IPS DF 6.9 (cell line): ENCODE measurements at regions not wholly inside any gene's neighbourhood (a gene's known extent, or its start where the extent isn't known, plus 50 kb on each side); places are given as distances from the start of the nearest gene placed in this dataset.

Experiments
- DNase-seq: peaks from one replicate; pipeline ENCODE4 v3.0.0-alpha.2; 2013; ENCODE audit warnings: low read depth, low spot score
- H3K27ac ChIP-seq: one replicate; pipeline ENCODE4 v1.5.1; 2013; ENCODE audit warnings: low read length, control low read depth
- H3K27me3 ChIP-seq: 2 replicates; pipeline ENCODE4 v1.6.1; 2013; ENCODE audit warnings: mild to moderate bottlenecking, low read length; ENCODE audit not compliant: control insufficient read depth, insufficient read depth
- H3K36me3 ChIP-seq: 2 replicates; pipeline ENCODE4 v1.6.1; 2013; ENCODE audit warnings: low read length; ENCODE audit not compliant: control insufficient read depth, insufficient read depth
- H3K4me1 ChIP-seq: 2 replicates; pipeline ENCODE4 v1.6.1; 2013; ENCODE audit warnings: low read length; ENCODE audit not compliant: control insufficient read depth, insufficient read depth
- H3K4me3 ChIP-seq: 2 replicates; pipeline ENCODE4 v1.5.1; 2013; ENCODE audit warnings: mild to moderate bottlenecking, low read length
- H3K9me3 ChIP-seq: 2 replicates; pipeline ENCODE4 v1.6.1; 2013; ENCODE audit warnings: low read length, inconsistent platforms; ENCODE audit not compliant: control insufficient read depth, insufficient read depth
- WGBS: extraction: QIAGEN DNeasy Blood & Tissue Kit; methylation state at CpG from one replicate; pipeline ENCODE4 v1.1.7; 2013; ENCODE audit warnings: mixed read lengths, missing lambda C conversion rate; ENCODE audit not compliant: insufficient read length, insufficient coverage; 5-methylcytosine and 5-hydroxymethylcytosine counted together

DNA sequence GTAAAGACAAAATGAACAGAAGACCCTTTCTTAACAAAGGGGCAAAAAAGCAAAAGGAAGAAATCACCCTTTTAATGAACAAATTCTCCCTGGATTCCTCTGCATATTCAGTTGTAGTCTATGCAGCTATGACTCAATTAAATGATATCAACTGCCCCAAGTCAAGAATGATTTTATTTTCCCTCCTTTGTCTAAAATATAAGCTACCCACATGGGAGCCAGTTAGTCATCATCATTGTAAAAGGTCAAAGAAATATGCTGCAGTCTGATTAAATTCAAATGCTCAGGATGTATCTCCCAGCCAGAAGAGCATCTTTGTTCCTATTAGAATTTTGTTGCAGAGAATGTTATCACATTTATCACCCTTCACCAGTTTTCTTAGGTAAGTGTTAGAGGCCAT, 84.0 kb downstream of the SST start:
- H3K27me3 ChIP-seq, result no peaks in the 10 kb centered on the region
- H3K4me3 ChIP-seq, result no peak overlapping the region
- no peaks in the 10 kb centered on the region for H3K9me3 ChIP-seq
- H3K36me3 ChIP-seq, result no peaks in the 10 kb centered on the region
- no peak for DNase-seq
- H3K27ac ChIP-seq, result no peak overlapping the region
- H3K4me1 ChIP-seq, result no peaks in the 10 kb centered on the region

DNA sequence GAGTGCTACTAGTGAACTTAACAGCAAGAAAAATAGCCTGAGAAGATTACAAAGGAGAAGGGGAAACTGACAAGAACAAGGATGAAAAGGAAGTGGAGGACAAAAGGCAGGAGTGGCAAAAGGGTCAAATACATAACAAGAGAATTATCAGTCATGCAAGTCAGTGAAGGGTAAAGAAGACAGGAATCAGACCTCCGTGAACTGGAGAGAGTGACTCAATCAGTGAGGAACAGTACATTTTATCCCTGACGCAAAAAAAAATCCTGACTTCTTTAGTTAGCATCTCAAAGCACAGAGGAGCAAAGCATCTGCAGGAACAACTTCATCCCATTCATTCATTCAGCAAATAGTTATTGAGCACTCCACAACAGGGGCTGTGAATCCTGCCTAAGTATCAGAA, 97.8 kb downstream of the SST start:
- H3K27ac ChIP-seq, result no peak overlapping the region
- no peaks in the 10 kb centered on the region for H3K36me3 ChIP-seq
- H3K4me1 ChIP-seq, result 0 out of 2 replicates have a peak, but pooled peaks cover 3% of the 10 kb centered on the region

DNA sequence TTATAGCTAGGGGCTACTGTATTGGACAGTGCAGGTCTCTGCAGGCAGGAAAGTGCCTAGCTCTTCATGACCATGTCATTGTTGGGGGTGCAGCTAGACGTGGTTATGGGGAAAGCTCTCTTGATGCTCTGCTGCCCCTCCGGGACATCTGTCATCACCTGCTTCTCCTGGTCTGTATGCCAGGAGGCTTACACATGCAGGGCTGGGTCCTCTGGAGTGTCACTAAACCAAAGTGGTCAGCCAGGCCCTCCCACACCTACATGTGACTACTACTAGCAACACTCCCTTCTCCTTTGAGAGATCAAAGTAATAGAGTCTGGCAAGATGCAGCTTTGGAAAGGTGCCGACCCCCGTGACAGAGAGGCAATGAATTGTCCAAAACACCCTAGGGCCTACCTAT, 98.5 kb downstream of the SST start:
- Histone ChIP-seq H3K4me1 (0 out of 2 replicates have a peak, but pooled peaks cover 6% of the 10 kb centered on the region), H3K27me3 (no peaks in the 10 kb centered on the region), H3K4me3 (no peak overlapping the region), H3K36me3 (no peaks in the 10 kb centered on the region), H3K9me3 (no peaks in the 10 kb centered on the region), H3K27ac (no peak overlapping the region)
- no peak for DNase-seq
- no CpG with 5 or more reads among the region's 4 CpGs for WGBS

More for the DNA sequence above, 97.8 kb downstream of the SST start:
- no peak for DNase-seq
- no peak overlapping the region for H3K4me3 ChIP-seq
- H3K9me3 ChIP-seq, result no peaks in the 10 kb centered on the region
- no CpG with 5 or more reads among the region's 2 CpGs for WGBS
- no peaks in the 10 kb centered on the region for H3K27me3 ChIP-seq

DNA sequence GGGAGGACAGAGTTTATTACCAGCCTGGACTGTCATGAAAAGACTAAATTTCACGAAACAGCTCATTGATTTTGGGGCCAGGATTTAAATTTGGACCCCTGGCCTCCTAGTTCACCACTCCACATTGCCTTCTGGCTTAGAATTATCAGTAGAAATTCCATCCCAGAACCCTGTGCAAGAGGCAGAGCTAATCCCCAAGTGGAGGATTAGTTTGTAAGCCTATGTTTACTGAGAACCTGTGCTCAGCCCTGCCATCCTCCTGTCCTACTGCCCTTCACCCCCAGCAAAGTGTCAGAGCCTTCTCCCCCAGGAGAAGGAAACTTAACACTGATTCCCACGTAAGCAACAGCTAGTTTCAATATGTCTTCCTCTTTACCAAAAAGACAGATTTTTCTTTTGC, 99.4 kb downstream of the SST start:
- Histone ChIP-seq H3K4me3 (no peak overlapping the region), H3K27ac (no peak overlapping the region), H3K4me1 (0 out of 2 replicates have a peak, but pooled peaks cover 6% of the 10 kb centered on the region), H3K36me3 (no peaks in the 10 kb centered on the region), H3K27me3 (no peaks in the 10 kb centered on the region), H3K9me3 (no peaks in the 10 kb centered on the region)
- DNase-seq, result no peak
- no CpG with 5 or more reads among the region's 2 CpGs for WGBS

DNA sequence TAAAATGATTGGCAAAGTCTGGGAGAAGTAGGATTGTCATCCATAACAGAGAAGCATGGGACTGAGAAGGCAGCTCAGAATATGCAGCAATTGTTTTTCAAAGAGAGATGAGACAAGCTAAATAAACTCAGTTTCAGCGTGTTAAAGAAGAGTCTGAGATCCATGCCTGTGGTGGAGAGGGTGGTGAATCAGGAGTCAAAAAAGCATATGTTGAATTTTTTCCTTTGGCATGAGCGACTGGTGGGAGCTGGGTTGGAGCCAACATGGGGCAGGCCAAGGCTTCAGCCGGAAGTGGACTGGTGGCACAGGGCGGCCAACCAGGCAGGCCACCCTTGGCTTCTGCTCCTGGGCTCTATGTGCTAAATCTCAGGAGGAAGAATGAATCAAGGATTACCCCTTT, 102.0 kb downstream of the SST start:
- H3K27me3 ChIP-seq, result no peaks in the 10 kb centered on the region
- no peak overlapping the region for H3K4me3 ChIP-seq
- 0 out of 2 replicates have a peak, but pooled peaks cover 6% of the 10 kb centered on the region for H3K4me1 ChIP-seq
- no CpG with 5 or more reads among the region's 4 CpGs for WGBS
- H3K27ac ChIP-seq, result no peak overlapping the region
- no peaks in the 10 kb centered on the region for H3K9me3 ChIP-seq
- DNase-seq, result no peak
- no peaks in the 10 kb centered on the region for H3K36me3 ChIP-seq

DNA sequence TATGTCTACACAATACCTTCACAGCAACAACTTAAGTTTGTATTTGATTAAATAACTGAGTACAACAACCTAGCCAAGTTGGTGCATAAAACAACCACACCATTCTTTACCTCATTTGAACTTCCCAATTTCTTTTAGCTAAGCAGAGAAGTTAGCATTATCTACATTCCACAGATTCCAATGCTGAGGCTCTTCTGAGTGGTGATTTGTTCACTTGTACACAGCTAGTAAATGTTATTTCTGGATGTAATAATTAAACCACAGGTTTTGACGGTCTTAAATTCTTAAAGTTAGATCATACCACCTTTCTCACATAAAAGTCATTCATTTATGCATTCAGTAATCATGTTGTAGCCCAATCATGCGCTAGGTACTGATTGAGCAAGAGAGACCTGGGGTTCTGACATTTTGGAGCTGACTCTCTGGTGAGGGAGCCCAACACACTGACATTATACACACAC, 102.5 kb downstream of the SST start:
- Histone ChIP-seq H3K27me3 (no peaks in the 10 kb centered on the region), H3K9me3 (no peaks in the 10 kb centered on the region), H3K36me3 (no peaks in the 10 kb centered on the region), H3K27ac (no peak overlapping the region), H3K4me3 (no peak overlapping the region), H3K4me1 (0 out of 2 replicates have a peak, but pooled peaks cover 6% of the 10 kb centered on the region)
- no peak for DNase-seq
- WGBS, result no CpG with 5 or more reads among the region's 2 CpGs

DNA sequence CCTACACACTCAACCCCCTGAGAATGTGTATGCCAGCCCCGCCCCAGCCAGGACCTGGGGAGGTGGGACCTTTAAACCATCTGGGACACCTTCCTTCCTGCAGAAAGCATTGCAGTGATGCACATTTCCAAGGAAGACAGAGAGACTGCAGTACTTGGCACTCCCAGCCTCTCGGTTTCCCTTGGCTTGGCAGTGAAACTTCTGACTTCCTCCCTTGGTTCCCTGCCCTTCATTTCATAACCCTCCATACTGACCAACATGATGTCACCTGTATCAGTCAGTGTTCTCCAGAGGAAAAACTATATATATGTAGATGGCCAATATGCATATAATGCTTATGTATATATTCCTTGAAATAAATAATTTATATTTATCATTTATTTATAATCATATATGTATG, 103.2 kb downstream of the SST start:
- Histone ChIP-seq H3K9me3 (no peaks in the 10 kb centered on the region), H3K27ac (no peak overlapping the region), H3K4me1 (0 out of 2 replicates have a peak, but pooled peaks cover 6% of the 10 kb centered on the region), H3K27me3 (no peaks in the 10 kb centered on the region), H3K36me3 (no peaks in the 10 kb centered on the region), H3K4me3 (no peak overlapping the region)
- no CpG with 5 or more reads among the region's 2 CpGs for WGBS
- no peak for DNase-seq

DNA sequence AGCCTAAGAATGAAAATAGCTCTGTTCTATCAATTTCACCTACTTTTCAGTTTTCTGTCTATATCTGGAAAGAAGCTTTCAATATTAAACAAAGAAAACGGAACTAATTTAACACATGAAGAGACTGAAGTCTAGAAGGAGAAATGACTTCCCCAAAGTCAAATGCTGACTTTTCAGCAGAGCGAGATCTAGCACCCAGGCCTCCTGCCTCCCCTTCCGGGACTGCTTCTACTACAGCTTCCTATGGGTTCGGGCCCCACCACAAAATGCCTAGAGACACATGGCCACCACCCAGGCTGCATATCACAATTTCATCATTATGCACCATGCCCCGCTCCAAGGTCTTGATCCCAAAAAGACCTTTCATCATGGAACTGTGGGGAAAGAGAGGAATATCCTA, 104.5 kb downstream of the SST start:
- H3K36me3 ChIP-seq, result no peaks in the 10 kb centered on the region
- no peaks in the 10 kb centered on the region for H3K9me3 ChIP-seq
- H3K4me3 ChIP-seq, result no peak overlapping the region
- H3K27me3 ChIP-seq, result no peaks in the 10 kb centered on the region
- 0 out of 2 replicates have a peak, but pooled peaks cover 6% of the 10 kb centered on the region for H3K4me1 ChIP-seq
- no peak overlapping the region for H3K27ac ChIP-seq
- DNase-seq, result no peak
- WGBS, result no CpG with 5 or more reads among the region's 5 CpGs

DNA sequence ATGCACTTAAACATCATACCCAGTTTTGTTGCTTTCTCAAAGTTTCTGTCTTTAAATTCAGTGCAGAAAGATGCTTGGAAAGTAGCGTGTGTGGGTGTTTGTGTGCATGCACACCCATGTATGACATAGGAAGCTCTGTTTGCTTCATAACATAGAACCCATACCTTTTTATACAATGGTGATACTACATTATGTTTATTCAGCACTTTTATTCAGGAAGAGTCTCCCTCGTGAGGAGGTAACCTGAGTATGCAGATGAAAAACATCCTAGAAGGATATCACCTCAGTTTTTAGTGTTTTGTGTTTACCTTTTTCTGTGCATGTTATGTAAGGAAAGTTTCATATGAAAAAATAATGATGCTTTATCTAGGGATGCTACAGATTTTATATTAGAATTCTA, 111.2 kb downstream of the SST start:
- no peaks in the 10 kb centered on the region for H3K9me3 ChIP-seq
- no CpG with 5 or more reads among the region's 2 CpGs for WGBS

DNA sequence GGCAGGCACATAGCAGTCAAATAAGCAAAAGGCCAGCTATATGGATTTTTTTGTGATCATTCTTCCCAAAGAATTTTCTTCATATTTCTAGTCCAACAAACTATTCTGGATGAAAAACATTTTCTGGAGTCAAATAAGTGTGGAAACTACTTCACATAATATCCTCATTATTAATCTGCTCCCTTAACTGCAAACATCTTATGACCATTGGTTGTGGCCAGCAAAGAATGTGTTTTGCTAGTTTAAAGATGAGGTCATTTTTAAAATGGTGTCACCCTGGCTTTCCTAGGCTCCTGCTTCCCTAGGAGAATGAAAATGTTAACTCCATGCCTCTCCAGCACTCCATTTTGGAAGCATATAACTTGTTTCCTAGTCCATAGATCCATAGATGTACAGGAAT, 118.8 kb downstream of the SST start:
- Histone ChIP-seq H3K27me3 (no peaks in the 10 kb centered on the region), H3K4me1 (no peaks in the 10 kb centered on the region), H3K9me3 (no peaks in the 10 kb centered on the region), H3K36me3 (no peaks in the 10 kb centered on the region), H3K27ac (no peak overlapping the region), H3K4me3 (no peak overlapping the region)
- DNase-seq, result no peak

More for the DNA sequence above, 111.2 kb downstream of the SST start:
- no peaks in the 10 kb centered on the region for H3K27me3 ChIP-seq
- H3K27ac ChIP-seq, result no peak overlapping the region
- H3K4me1 ChIP-seq, result no peaks in the 10 kb centered on the region
- no peaks in the 10 kb centered on the region for H3K36me3 ChIP-seq
- H3K4me3 ChIP-seq, result no peak overlapping the region
- DNase-seq, result no peak

DNA sequence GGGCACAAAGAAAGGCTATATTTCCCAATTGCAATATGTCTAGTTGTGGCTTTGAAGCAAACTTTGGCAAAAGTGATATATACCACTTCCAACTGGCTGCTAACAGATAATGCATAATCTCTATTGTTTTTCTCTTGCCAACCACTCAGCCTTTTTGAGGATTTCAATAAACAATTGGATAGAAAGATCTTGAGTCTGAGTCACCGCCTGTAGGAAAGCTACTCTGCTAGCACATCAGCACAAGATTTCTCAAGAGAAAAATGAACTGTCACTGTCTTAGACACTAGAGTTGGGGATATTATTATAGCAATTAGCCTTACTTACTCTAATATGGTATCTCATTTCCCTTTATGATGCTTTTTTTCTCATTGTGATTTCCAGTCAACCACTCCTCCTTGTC, 119.7 kb downstream of the SST start:
- no CpG with 5 or more reads among the region's 1 CpG for WGBS
- Histone ChIP-seq H3K4me1 (no peaks in the 10 kb centered on the region), H3K27me3 (no peaks in the 10 kb centered on the region)

More for the DNA sequence above, 119.7 kb downstream of the SST start:
- Histone ChIP-seq H3K4me3 (no peak overlapping the region), H3K36me3 (no peaks in the 10 kb centered on the region), H3K9me3 (no peaks in the 10 kb centered on the region), H3K27ac (no peak overlapping the region)
- DNase-seq, result no peak
